ENCODE measurements at regions not wholly inside any gene's neighbourhood (a gene's known extent, or its start where the extent isn't known, plus 50 kb on each side); places are given as distances from the start of the nearest gene placed in this dataset.

GRCh38 chr9:27653246-27653645, 80.0 kb upstream of the C9orf72 start (continued):
- TF ChIP-seq, protein P1, sequence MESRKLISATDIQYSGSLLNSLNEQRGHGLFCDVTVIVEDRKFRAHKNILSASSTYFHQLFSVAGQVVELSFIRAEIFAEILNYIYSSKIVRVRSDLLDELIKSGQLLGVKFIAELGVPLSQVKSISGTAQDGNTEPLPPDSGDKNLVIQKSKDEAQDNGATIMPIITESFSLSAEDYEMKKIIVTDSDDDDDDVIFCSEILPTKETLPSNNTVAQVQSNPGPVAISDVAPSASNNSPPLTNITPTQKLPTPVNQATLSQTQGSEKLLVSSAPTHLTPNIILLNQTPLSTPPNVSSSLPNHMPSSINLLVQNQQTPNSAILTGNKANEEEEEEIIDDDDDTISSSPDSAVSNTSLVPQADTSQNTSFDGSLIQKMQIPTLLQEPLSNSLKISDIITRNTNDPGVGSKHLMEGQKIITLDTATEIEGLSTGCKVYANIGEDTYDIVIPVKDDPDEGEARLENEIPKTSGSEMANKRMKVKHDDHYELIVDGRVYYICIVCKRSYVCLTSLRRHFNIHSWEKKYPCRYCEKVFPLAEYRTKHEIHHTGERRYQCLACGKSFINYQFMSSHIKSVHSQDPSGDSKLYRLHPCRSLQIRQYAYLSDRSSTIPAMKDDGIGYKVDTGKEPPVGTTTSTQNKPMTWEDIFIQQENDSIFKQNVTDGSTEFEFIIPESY (IDR thresholded peaks at IDR 0.05), result no peak
- TF ChIP-seq EED (IDR thresholded peaks at IDR 0.05; ENCODE audit: low read depth) (no peak), E2F8 (IDR thresholded peaks at IDR 0.05; ENCODE audit: low read depth, partially characterized antibody) (no peak), BCL11A (IDR thresholded peaks at IDR 0.05; ENCODE audit: low read depth, low read length) (no peak), RBBP5 (conservative IDR thresholded peaks at IDR 0.05) (no peak), WRNIP1 (IDR thresholded peaks at IDR 0.05; ENCODE audit: borderline replicate concordance, low read depth, low read length) (no peak)

GRCh38 chr9:27653957-27654356, 80.7 kb upstream of the C9orf72 start:
- no peaks in the 10 kb centered on the region for H3K79me2 ChIP-seq (ENCODE audit: control insufficient read depth, insufficient read depth, low read length)
- 12% methylated on average over 3 of the region's 3 CpGs for WGBS (ENCODE audit: insufficient coverage, insufficient replicate concordance, low lambda C conversion rate, missing lambda C conversion rate)
- no peak overlapping the region for H3K4me3 ChIP-seq
- H3K9me3 ChIP-seq (replicated peaks; ENCODE audit: control insufficient read depth, insufficient read depth, low read length), result no peaks in the 10 kb centered on the region
- no peak overlapping the region for H3K9ac ChIP-seq (ENCODE audit: control insufficient read depth, insufficient read depth, low read length)
- H3K36me3 ChIP-seq (ENCODE audit: control insufficient read depth in 2 of 2, insufficient read depth in 2 of 2, low read length in 1 of 2), result no peaks in the 10 kb centered on the region
- no peak overlapping the region for H3K27ac ChIP-seq (ENCODE audit: control insufficient read depth, insufficient read depth)
- ATAC-seq (no peak), DNase-seq (ENCODE audit: low read depth, low spot score) (no peak), FAIRE-seq (no peak)
- intact Hi-C loops (cut with micrococcal nuclease; ENCODE audit: unreplicated experiment) (no loop called here), in situ Hi-C loops (cut with MboI) (no loop called here)
- no TSS peak for BruUV-seq (replicated peaks)
- ChIA-PET RAD21 (ENCODE audit: unreplicated experiment) (no interaction called here), POLR2A (no interaction called here), CTCF (no interaction called here), SMC1A (ENCODE audit: uncharacterized antibody, unreplicated experiment) (no interaction called here)
- H4K20me1 ChIP-seq (ENCODE audit: control insufficient read depth, insufficient read depth), result no peaks in the 10 kb centered on the region
- no peak overlapping the region for H2AFZ ChIP-seq (ENCODE audit: control insufficient read depth, low read depth, low read length)
- no peak overlapping the region for H3K4me2 ChIP-seq (ENCODE audit: control insufficient read depth, insufficient read depth)
- H3K27me3 ChIP-seq (replicated peaks in 1 of 2; ENCODE audit: control insufficient read depth in 2 of 2, insufficient read depth in 2 of 2, low read length in 1 of 2), result no peaks in the 10 kb centered on the region; a peak in 1 of 4 replicates
- H3K4me1 ChIP-seq (ENCODE audit: control insufficient read depth, insufficient read depth, low read length), result no peaks in the 10 kb centered on the region
- TF ChIP-seq JUNB (IDR thresholded peaks at IDR 0.05) (no peak), KDM1A (IDR thresholded peaks at IDR 0.05; ENCODE audit: borderline replicate concordance) (no peak), TBL1XR1 (IDR thresholded peaks at IDR 0.05; ENCODE audit: low read depth, low read length) (no peak), RAD51 (IDR thresholded peaks at IDR 0.05) (no peak), SMARCA5 (IDR thresholded peaks at IDR 0.05) (no peak), MXI1 (IDR thresholded peaks at IDR 0.05; ENCODE audit: low read depth, low read length) (no peak), CREB1 (IDR thresholded peaks at IDR 0.05; ENCODE audit: low read depth) (no peak), ZNF24 (IDR thresholded peaks at IDR 0.05) (no peak), CBX3 (IDR thresholded peaks at IDR 0.05; ENCODE audit: borderline replicate concordance, low read depth) (no peak), MTA2 (IDR thresholded peaks at IDR 0.05; ENCODE audit: low read depth) (no peak), BACH1 (IDR thresholded peaks at IDR 0.05; ENCODE audit: borderline replicate concordance) (no peak), HSF1 (IDR thresholded peaks at IDR 0.05; ENCODE audit: low read depth, low read length) (no peak), HDAC6 (IDR thresholded peaks at IDR 0.05; ENCODE audit: unreplicated experiment) (no peak)
- TF ChIP-seq, protein P2, sequence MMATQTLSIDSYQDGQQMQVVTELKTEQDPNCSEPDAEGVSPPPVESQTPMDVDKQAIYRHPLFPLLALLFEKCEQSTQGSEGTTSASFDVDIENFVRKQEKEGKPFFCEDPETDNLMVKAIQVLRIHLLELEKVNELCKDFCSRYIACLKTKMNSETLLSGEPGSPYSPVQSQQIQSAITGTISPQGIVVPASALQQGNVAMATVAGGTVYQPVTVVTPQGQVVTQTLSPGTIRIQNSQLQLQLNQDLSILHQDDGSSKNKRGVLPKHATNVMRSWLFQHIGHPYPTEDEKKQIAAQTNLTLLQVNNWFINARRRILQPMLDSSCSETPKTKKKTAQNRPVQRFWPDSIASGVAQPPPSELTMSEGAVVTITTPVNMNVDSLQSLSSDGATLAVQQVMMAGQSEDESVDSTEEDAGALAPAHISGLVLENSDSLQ (IDR thresholded peaks at IDR 0.05), result no peak
